ENCODE measurements at regions not wholly inside any gene's neighbourhood (a gene's known extent, or its start where the extent isn't known, plus 50 kb on each side); places are given as distances from the start of the nearest gene placed in this dataset.

DNA sequence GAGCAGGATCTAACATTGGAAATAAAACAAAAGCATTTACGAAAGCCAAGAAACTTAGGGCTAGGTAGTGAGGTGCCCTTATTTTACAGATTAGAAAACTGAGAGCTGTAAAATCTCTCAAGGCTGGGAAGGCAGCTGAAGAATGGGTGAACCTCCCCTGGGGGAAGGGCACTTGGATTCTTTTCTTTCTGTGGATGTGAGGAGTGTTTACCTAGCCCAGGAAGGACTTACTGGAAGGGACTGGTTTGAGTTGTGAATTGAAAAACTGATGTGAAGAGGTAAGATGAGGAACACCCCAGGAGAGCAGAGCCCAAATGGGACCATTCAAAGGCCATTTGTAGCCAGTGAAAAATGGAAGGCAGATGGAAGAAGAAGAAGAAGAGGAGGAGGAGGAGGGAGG is 74.7 kb upstream of the NGF start:
- no peak for DNase-seq

DNA sequence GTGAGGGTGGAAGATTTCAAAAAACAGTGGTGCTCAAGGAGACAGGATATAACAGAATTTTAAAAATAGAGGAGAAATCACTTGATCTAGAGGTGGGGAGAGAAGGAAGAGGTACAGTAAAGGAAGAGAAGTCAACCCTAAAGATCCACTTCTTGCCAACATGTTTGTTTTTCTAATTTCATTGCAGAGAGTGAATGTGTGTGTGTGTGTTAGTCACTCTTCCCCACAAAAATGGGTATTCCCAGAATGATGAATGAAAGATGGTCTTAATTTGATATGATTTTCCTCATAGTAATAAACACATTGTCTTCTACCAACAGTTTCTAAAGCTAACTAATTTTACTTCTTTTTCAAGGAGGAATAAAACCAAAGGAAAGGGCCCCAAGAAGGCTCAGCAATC is 74.2 kb upstream of the NGF start:
- no peak for DNase-seq

DNA sequence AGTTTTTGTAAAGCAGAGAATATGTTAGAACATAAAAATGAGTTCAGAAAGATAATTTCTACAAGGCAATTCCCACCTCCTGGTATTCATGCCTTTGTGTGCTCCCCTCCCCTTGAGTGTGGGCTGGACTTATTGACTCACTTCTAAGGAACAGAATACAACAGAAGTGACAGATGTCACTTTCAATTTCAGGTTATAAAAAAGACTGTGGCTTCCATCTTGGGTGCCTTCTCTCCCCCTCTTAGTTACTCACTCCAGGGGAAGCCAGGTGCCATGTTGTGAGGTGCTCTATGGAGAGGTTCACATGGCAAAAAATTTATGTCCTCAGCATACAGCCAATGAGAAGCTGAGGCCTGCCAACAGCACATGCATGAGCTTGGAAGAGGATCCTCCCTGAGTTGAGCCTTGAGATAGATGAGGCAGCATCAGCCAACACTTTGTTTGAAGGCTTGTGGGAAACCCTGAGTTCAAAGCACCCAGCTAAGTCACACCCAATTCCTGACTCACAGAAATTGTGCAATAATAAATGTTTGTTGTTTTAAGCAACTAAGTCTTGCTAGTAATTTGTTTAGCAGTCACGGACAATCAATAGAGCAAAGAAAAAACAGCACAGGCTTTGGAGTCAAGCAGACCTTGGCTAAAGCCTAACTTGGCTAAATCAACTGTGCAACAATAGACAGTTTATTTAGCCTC is 73.5 kb upstream of the NGF start:
- DNase-seq: no peak

DNA sequence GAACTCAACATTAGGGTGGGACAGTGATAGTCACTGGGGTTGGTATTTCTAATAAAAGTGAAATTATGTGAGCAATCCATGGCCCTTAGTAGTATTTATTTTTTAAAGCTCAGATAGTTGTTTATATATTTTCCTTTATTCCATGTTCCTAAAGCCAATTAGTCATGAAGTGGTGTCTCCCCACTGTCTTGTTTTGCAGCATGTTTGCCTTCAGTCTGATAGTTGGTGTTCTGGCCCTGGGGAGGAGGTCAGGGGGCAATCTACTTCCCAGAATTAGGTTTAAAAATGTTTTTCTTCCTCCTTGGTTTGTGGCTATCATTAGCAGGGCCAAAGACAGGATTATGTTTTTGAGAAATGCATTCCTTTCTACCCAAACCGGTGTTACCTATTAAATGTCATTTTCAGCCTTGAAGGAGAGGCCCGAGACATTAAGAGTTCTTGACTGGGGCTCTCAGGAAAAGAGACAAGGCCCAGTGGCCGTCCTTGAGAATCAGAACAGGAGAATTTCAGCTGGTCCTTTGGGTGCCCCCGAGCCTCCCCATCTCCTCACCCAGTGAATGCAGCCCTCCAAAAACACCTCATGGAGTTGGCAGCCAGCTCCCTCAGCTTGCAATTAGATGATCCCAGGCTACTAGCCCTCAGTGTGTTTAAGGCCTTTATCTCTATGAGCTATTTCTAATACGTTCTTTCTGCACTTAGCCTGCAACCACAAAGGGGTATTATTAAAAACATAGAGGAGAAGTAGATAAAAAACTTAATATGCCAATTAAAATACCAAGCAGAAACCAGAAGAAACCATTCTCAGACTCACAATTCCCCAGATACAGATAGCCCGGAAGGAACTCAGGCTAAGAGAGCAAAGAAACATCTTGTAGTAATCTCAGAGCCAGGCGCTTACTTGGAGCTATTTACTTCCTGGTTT is 71.3 kb upstream of the NGF start:
- no peak for DNase-seq

DNA sequence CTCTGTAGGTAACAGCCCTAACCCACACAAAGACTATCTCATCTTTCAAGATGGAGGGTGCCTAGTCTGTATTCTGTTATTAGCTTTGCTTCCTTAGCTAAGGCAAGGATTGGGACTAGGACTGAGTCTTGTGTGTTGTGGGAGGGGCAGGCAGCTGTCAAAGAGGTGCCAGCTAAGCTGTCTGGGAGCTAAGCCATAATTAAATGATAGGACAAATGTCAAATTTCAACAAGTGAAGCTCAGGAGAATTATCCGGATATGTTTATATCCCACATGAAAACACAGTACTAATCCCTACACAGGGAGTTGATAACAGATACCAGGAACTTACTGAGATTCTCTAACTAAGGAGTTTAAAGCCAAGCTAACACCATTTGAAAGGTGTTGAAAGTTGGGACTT is 70.5 kb upstream of the NGF start:
- no peak for DNase-seq

DNA sequence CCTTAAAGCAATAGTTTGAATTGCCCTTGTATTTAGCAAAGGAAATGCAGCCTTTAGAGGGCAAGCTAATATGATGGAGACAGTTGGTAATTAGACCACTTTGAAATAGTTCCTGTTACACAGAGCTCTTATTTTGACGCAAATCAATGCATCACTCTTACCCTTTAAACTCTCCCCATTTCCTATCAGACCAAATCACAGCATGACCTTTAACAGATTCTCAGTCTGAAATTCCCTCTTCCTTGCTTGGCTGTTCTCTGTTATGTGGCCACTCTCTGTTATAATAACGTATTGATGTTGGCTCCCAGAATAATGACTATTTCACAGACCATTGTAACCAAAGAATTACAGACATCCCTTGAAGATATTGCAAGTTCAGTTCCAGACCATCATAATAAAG is 66.9 kb upstream of the NGF start:
- no peak for DNase-seq

DNA sequence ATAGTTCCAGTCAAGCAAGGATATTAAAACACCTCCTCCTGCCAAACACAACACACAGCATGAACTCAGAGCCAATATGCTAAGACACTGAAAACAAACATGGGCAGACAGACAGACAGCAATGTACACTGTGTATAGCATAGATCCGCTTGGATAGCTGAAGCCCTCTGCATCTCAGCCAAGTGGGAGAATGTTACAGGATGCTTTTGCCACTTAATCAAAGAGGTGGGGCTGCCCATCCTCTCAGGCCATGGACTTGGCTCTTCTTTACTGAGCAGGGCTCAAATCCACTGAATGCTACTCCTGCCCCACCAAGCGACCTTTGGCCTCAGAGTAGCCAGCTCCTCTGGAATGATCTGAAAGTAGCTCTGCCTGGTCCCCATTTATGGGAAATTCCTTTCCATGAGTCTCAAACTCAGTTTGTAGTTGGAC is 64.7 kb upstream of the NGF start:
- no peak for DNase-seq

DNA sequence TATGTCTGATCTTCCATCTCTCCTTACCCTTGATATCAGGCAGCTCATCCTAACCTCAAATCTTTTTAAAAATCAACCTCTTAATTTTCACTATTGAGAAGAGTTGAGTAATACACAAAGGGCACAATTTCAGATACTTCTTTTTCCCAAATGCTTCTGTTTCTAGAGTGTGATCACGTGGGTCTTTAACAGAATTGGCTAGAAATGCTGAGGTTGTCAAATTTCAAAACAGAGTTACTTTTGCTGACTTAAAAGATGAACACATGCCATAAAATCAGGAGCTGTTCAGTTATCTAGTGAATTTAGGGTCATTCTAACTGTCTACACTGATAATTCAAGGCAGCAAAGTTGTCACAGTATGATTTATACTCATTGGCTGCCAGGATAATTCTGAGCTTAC is 63.6 kb upstream of the NGF start:
- DNase-seq: no peak

DNA sequence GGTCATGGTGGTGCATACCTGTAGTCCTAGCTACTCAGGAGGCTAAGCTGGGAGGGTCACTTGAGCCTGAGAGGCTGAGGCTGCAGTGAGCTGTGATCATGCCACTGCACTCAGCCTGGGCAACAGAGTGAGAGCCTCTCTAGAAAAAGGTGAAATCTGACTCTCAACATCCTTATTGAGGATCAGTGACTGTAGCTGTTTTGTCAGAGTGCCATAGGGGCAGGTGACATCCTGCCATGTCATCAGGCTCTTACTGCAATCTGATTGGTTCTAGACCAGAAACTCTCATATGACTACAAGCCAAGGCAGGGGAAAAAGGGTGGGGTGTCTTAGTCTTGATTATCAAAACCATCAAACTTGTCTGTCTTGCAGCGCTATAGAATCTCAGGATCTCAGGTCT is 62.8 kb upstream of the NGF start:
- DNase-seq: no peak

DNA sequence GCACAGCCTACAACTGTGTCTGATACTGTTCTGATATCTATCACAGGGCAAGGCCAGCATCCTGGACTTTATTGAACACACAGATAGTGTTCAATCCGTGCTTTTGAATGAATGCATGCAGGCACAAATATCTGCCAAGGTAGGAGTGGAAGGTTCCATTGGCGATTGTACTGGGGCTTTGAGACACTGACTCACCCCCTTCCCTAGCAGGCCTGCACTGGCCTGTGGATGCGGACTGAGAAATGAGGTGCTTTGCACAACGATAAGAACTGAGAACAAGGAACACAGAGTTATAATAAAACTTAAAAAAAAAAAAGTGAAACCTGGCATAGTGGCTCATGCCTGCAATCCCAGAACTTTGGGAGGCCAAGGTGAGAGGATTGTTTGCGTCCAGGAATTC is 62.4 kb upstream of the NGF start:
- no peak for DNase-seq

DNA sequence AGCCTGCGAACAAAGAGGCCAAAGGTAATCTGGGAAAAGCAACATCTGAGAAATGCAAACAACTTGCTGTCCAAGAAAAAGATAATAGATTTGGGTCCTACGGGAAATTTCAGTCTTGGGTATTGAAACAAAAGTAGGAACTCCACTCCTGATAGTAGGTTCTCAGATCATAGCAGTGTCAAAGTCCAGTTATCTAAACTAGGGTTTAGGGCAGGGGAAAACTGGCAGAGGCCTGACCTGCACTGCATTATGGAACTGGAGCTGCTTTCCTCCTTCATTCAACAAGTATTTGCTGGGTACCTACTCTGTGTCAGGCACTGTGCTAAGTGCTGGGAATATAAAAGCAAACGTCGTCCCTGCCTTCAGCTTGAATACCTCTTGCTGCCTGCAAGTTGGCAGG is 60.7 kb upstream of the NGF start:
- no peak for DNase-seq
